ENCODE measurements at regions not wholly inside any gene's neighbourhood (a gene's known extent, or its start where the extent isn't known, plus 50 kb on each side); places are given as distances from the start of the nearest gene placed in this dataset.
"Not testable (repeated sequence)": the region's sequence is repeated elsewhere in the genome, so short reads cannot be mapped to it uniquely, and the experiment has no call there.

DNA sequence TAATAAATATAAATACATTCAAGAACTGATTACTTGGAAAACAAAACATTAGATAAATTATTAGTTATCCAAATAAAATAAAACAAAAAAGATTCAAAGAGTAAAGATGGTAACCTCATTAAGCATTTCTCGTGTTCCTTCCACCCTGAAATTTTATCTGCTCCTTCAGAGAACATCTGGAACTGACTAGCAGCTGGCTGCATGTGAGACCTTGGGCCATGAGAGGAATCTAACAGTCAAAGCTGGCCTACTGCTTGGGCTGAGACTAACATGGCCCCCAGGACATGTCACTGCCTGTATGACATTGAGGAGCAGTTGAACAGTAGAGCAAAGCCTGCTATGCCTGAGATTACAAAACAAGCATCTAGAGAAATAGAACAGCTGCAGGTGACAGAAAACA is 208.5 kb upstream of the ZSWIM2 start:
- DNase-seq (ENCODE audit: low spot score): no peak

DNA sequence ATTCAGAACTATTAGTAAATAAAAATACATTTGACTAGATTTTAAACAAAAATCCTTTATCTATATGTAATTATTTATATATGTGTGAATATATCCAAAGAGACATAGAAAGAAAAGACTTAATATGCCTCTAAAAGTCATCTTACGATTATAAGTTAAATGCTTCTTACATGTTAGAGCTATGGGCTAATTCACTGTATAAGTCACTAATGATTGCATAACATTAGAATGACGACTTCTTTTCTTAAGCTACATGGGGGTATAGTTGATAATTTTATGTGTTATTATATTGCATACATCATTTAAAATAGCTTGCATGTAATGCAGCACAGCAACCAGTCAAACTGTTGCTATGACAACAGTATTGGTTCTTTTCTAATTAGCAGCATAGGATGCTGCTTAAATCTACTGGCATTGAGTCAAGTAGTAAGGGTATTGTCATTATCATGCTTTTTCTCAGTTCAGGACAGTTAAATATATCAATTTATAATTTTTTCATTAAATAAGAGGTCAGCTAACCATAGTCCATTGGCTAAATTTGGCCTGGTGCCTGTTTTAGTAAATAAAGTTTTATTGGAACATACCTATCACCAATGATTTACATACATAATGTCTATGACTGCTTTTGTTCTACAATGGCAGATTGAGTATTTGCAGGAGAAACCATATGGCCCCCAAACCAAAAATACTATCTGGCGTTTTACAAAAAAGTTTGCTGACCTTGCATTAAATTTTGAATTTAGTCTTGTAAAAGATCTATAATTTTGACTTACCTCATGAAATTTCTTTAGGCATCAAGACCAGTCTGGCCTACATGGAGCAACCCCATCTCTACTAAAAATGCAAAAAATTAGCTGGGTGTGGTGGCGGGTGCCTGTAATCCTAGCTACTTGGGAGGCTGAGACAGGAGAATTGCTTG is 207.7 kb upstream of the ZSWIM2 start:
- no peak for DNase-seq (ENCODE audit: low spot score)

DNA sequence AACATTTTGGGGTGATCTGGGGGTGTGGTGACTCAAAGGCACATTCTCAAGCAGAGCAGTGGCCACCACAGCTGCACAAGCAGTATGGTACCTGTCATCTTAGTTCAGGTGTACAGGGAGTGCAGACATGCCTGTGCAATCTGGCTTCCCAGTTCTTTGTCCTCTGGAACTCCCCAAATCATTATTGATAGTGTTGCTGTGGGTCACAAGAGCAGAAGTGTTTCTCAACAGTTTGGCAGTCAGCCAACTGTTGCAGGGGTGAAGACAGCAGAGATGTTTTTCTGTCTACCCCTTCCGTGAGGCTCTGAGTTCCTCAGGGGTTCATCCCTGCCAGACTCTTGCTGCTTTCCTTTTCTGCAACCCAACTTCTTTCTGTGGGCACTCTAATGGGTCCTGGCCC is 206.5 kb upstream of the ZSWIM2 start:
- DNase-seq (ENCODE audit: low spot score): no peak

DNA sequence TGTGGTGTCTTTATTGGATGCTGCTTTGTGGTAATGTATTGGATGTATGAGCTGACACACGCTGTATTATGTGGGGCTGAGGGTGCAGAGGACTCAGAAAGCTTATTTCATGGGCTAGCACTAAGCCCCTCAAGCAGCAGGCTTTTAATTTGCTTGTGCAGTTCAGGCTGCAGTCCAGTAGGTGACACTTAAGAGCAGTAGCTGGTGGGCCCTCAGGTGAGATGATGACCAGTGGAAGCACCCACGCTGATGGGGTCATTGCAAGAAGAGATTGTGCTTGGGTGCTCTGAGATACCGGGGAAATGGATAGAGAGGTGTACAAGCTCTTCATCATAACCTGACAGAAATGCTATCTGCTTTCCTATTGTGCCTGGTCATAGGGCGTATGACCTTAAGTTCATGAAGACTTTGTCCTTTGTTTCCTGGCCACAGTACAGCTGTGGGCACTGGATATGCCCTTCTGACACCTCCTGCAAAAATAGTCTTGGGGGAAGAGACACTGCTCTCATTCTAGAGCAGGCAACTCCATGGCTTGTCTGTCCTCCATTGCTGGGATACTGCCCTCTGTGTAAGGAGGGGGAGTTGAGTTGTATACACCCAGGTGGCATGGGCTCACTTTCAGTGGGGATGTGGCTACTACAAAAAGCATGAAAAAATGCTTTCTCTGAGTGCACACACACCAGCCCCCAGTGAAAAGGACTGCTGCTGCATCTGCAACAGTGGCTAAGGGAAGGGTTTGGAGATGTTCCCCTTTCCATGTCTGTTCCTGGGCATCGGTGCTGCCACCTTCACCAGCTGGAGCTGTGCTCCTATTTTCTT is 205.7 kb upstream of the ZSWIM2 start:
- peak; percentile 19 for DNase-seq (ENCODE audit: low spot score)

DNA sequence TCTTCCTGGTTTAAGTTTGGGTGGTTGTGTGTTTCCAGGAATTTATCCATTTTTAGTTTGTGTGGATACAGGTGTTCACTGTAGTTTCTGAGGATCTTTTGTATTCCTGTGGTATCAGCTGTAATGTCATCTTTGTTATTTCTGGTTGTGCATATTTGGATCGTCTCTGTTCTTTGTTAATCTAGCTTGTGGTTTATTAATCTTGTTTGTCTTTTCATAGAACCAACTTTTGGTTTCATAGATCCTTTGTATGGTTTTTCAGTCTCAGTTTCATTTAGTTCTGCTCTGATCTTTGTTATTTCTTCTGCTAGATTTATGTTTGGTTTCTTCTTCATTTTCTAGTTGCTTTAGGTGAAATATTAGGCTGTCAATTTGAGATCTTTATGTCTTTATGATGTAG is 202.4 kb upstream of the ZSWIM2 start:
- no peak for DNase-seq (ENCODE audit: low spot score)

DNA sequence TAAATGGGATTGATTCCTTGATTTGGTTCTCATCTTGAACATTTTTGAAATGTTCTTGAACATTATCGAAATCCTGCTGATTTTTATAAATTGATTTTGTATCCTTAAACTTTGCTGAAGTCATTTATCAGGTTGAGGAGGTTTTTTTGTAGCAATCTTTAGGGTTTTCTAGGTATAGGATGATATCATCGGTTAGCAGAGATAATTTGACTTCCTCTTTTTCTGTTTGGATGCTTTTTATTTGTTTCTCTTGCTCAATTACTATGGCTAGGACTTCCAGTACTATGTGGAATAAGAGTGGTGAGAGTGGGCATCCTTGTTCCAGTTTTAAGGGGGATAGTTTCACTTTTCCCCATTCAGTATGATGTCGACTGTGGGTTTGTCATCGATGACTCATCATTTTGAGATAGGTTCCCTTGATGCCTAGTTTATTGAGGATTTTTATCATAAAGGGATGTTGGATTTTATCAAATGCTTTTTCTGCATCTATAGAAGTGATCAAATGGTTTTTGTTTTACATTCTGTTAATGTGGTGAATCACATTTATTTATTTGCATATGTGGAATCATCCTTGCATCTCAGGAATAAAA is 201.5 kb upstream of the ZSWIM2 start:
- no peak for DNase-seq (ENCODE audit: low spot score)

DNA sequence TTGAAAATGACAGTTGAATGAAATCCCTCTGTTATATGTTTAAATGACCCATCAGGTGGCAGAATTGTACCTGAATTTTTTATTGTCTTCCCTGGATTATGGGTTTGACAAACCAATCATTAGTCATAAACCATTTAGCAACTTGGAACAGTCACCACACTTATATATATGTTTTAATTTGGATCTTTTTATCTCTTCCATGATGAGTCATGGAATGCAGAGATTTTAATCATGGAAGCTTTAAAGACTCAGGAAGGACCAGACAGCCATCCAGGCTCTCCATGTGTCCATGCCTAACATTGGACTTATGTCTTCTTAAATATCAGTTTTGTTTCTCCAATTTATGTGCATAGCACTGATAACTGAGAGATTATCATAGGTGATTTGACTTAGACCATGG is 188.3 kb upstream of the ZSWIM2 start:
- DNase-seq (ENCODE audit: low spot score): no peak

DNA sequence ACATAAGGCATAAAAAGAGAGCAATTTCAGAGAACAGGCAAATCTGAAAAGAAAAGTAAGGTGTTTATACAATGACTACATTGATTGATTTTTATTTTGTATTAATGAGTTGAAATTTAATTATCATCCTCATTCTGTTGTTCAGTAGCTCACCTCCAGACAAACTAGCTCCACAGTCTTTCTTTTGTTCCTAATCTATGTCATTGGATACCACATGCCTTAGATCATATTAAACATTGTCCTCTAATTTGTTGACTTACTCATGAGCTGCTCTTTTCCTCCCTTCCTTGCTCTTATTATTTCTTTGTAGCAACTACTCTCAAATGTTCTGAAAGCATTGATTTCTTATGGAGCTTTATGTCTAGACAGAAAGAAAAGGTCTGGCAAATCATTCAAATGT is 185.5 kb upstream of the ZSWIM2 start:
- DNase-seq (ENCODE audit: low spot score): no peak

DNA sequence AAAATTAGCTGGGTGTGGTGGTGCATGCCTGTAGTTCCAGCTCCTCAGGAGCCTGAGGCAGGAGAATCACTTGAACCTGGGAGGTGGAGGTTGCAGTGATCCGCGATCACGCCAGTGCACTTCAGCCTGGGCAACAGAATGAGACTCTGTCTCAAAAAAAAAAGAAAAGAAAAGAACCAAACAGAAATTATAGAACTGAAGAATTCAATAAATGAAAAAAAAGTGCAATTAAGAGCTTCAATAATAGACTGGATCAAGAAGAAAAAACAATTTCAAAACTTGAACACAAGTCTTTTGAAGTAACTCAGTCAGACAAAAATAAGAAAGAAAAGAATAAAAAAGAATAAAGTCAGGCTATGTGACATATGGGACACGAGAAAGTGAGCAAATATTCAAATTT is 175.8 kb upstream of the ZSWIM2 start:
- DNase-seq (ENCODE audit: low spot score): no peak

DNA sequence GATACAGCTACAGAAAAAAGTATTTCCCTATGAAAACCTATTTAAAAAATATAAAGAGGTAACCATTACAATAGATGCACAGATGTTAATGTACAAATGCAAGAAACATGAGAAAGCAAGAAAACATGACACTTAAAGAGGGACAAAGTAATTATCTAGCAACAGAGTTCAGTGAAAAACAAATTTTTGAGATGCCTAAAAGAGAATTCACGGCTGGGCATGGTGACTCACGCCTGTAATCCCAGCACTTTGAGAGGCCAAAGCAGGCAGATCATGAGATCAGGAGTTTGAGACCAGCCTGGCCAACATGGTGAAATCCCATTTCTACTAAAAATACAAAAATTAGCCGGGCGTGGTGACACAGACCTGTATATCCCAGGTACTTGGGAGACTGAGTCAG is 175.0 kb upstream of the ZSWIM2 start:
- DNase-seq (ENCODE audit: low spot score): not testable (repeated sequence)

DNA sequence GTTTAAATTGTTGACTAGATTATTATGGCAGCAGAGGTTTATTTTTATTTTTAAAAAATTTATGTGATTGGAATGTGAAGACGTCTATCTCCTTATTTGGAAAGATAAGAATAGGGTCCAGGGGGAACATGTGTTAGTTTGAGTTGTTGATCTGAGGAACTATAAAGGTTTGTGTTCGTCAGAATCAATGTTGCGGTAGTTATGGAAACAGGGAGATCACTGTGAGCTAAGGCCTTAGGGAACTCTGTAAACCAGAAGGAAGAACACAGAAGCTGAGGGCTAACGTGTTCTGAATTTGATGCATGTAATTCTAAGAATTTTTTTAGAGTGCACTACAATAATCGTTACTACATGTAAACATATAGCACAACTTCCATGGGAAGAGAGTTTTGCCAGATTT is 168.5 kb upstream of the ZSWIM2 start:
- DNase-seq (ENCODE audit: low spot score): no peak

DNA sequence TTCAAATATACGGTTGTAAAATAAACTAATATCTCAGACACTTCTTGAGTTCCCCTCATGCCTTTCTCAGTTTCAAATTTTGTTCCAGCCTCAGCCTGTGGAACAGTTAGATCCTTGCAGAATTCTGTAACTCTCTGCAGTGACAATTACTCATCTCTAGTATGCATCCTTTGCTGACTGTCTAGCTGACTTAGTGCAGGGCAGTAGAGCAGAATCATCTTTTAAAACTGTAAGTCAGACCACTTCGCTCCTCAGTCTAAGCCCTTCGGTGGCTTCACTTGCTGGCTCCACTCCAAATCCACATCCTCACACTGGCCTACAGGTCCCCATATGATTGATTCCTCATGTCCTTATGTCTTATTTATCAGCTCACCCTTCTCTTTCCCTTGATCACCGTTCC is 164.1 kb upstream of the ZSWIM2 start:
- no peak for DNase-seq (ENCODE audit: low spot score)

DNA sequence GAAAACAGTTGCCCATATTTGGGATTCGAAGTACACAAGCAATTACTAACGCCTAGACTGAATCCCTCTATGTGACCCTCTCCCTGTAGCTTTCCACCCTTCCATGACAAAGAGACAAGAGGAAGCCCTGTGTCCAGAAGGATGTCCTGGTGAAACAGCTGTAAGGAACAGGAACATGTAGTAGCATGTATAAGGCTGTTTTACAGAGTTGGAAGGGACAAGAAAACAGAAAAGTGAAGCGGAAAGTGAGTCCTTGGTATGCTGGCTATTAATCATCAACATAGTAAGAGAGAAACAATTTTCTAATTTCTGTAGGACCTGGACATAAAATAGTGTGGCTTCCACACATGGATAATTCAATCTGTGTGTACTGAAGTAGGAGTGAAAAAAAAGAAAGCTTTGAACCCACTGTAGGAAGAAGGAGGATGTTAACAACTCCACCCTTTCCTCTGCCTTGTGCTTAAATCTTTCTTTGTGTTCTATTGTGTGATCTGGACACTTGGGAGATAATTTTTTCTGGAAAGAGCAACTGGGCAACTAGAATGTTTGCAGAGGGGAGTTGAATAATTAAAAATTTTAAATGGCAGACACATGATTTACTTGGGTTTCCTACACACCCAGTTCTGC is 162.3 kb upstream of the ZSWIM2 start:
- no peak for DNase-seq (ENCODE audit: low spot score)

DNA sequence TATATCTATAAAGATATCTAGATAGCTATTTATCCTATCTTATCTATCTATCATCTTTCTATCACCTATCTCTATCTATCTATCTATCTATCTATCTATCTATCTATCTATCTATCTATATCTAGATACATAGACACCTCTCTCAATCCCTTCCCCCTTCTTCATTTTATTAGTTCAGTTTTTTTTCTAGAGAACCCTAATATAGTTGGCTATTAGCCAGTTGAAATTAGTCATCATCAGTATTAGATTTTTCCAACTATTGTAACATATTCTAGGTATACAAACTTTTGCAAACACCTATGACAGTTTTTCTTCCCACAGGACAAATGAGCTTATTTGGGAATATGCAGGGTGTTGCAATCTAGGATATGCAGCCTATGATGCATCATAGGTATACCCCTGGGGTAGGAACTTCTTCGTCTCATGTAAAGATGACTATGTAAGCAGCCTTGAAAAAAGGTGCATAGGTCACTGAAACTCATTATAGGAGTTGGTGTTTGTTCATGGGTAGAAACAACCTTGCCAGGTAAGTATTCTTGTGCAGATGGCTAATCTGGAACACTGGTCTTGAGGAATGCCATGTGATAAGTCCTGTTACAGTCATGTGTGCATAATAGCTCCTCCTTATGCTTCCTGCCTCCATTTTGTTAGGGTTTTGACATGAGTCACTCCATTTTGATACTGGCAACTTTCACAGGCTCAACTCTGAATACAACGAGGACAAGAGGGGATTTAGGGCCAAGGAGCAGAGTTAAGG is 160.7 kb upstream of the ZSWIM2 start:
- no peak for DNase-seq (ENCODE audit: low spot score)

DNA sequence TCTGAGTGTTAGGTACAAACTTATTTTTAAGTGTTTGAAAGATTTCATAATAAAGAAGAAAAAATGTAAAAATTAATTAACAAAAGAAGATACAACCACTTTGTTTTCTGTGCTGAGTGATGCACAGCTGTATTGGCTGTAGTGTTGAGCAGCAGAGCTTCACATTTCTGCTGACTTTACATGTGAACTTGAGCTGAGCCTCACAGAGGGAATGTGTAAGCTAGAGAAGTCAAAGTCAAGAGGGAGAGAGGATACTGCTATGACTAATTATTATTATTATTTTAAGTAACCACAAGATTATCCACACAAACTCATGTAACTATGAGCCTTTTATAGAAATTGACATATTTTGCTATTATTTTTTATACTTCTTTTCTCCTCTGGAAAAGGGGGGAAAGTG is 159.1 kb upstream of the ZSWIM2 start:
- DNase-seq (ENCODE audit: low spot score): no peak

DNA sequence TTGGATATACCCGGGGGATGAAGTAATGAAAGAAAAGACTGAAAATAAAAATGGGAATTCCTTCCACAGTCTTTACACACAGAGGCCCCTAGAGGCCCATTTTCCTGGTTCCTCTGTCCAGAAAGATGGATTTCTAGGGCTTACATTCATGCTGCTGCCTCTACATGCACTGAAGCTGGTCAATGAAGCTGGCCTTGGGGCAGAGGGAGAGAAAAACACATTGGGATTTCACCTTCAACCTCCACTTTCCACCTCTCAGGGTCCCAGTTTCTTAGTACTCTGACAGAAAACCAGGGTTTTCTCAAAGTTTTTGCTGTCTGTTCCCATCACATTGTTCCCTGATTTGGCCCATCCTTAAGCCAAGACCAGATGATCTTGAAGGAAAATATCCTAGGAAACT is 154.6 kb upstream of the ZSWIM2 start:
- DNase-seq (ENCODE audit: low spot score): no peak

DNA sequence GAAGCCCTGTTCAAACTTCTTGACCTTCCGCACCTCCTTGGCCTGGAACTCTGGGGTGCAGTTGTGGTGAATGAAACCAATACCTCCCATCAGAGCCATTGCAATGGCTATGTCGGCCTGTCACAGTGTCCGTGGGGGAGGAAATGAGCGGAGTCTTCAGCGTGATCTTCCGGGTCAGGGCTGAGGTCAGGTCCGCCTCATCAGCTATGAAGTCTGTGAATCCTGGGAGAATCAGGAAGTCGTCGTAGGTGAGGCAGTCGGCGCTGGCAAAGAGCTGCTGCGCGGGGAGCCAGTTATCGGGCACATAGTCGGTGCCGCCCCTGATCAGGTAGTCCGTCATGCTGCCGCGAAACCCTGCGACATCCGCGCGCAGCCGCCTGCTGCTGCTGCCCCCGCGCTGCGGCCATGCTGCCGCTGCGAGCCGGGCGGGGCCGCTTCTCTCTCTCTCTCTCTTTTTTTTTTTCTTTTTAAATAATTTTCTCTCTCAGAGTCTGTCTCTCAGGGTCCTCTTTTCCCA is 154.1 kb upstream of the ZSWIM2 start:
- DNase-seq (ENCODE audit: low spot score): no peak

DNA sequence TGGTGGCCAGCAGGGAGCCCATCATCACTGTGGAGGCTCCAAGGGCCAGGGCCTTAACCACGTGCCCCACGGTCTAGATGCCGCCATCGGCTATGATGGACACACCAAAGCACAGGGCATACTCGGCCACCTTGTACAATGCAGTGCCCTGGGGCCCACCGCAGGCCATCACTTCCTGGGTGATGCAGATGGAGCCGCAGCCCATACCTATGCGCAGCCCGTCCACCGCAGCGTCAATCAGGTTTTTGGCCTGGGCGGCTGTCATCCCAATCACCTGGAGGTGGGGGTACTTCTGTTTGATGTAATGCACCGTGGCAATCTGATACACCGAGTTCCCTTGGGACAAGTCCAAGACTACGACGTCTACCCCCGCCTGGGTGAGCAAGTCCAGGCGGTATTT is 153.3 kb upstream of the ZSWIM2 start:
- no peak for DNase-seq (ENCODE audit: low spot score)

DNA sequence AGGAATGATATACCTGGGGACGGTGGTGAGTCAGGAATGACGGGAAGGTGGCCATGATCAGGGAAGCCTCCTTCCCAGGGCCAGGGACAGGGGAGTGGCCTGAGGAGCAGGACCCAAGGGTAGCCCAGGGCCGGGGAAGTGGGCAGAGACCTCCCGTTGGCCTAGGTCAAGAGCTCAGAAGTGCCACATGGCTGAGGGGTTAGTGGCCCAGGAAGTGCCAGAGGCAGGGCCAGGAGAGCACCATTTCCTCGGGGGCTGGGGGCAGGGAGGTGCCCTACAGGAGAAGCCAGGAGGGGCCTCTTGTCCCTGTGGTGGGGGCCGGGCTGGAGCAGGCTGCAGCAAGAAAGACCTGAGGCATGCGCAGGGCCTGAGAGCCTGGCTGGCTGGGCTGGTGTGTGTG is 152.3 kb upstream of the ZSWIM2 start:
- DNase-seq (ENCODE audit: low spot score): no peak

DNA sequence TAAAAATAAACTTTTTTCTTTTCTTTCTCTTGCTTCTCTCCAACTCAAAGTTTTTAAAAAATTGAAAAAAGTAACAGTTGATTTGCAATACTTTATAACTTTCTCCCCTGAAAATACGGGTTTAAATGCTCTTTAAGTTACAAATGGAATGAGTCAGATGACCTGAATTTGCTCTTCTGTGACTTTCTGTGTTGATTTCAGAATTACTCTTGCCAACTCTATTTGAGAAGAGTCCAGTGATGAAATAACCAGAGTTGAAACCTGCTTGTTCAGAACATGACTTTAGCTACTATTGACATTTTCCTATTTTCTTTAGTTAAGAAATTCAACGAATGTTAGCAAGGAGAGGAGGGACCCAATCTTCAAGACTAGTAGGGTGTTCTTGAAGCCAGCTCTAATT is 146.1 kb upstream of the ZSWIM2 start:
- no peak for DNase-seq (ENCODE audit: low spot score)

DNA sequence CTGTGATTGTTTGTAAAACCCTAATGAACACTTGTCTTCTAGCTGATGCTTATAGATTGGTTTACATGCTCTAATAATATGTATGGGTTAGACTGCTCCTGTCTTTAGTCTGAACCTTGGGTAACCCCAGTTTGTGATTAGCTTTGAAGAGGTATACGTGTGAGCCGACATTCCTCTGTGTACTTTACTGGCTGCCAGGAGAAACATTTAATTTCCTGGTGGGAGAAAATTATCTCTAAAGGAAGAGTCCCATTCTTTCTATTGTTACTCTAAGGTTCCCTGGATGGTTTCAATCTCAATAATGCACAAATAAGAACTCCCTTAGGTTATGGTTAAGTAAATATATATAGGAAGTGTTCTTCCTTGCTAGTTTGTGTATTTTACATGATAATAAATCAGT is 143.6 kb upstream of the ZSWIM2 start:
- no peak for DNase-seq (ENCODE audit: low spot score)
